SK-N-MC (cell line): ENCODE measurements at regions not wholly inside any gene's neighbourhood (a gene's known extent, or its start where the extent isn't known, plus 50 kb on each side); places are given as distances from the start of the nearest gene placed in this dataset.

ENCODE experiments used
- EZH2 ChIP-seq: fragments of 200-600 bp; sonication (generic); IDR thresholded peaks from one replicate; pipeline ENCODE4 v1.6.1; 2017; ENCODE audit warnings: antibody characterized with exemption
- POLR2AphosphoS5 ChIP-seq: IDR thresholded peaks from 2 replicates; pipeline ENCODE4 v1.6.1; 2012; ENCODE audit warnings: mild to moderate bottlenecking, low read depth, low read length, borderline replicate concordance

GRCh38 chr10:34045571-34046190 lies 711.2 kb upstream of the NRP1 start:
- no peak for TF ChIP-seq POLR2AphosphoS5
- no peak for TF ChIP-seq EZH2
